Heart left ventricle (tissue), 13 donors: ENCODE measurements at regions not wholly inside any gene's neighbourhood (a gene's known extent, or its start where the extent isn't known, plus 50 kb on each side); places are given as distances from the start of the nearest gene placed in this dataset.

Experiments used
- POLR2A ChIP-seq, 2 donors: fragments of 450-650 bp; IDR thresholded peaks; one replicate each; pipeline ENCODE4 v1.6.1; 2017; ENCODE audit warnings: antibody characterized with exemption in 2 of 2, mild to moderate bottlenecking in 2 of 2, moderate library complexity in 2 of 2
- TF ChIP-seq, protein P1 (sequence below), 12 donors: fragments of 200-600 bp; sonication (generic) in 4 of 12; IDR thresholded peaks; one replicate each; pipeline versions ENCODE4 v1.5.0 to v1.8.0; 2018 to 2022; ENCODE audit warnings: antibody characterized with exemption in 12 of 12, mild to moderate bottlenecking in 5 of 12
- donor health status: ischemic (EF 13 %, LVEDD 7.1; RV severe dilation, severe dysfunction).
- donor health status: DM: no; HTN: yes; CAD: no.
- donor health status: DM: no; HTN: no; CAD: no.
- donor health status: ischemic (EF 25% LVEDD 6.9; RV normal size, moderate dysfunction).
- donor health status: ischemic (EF 25% LVEDD 5.7; RV mildly dilated, moderate dysfunction).
- donor health status: ischemic (EF 35%, LVEDD 5.7; RV mildly dilated, moderate dysfunction).
- donor health status: nonischemic (EF 11% LVEDD 7.7; RV severe dilation, severe dysfunction).
- donor health status: DM: yes; HTN: yes; CAD: no.
- donor health status: PGD.
- donor health status: ischemic (EF 29% LVEDD 5.4; RV normal size, mild dysfunction).
- donor health status: nonischemic (EF 23%, LVEDD 6.1; RV moderate dilation, normal function).

DNA sequence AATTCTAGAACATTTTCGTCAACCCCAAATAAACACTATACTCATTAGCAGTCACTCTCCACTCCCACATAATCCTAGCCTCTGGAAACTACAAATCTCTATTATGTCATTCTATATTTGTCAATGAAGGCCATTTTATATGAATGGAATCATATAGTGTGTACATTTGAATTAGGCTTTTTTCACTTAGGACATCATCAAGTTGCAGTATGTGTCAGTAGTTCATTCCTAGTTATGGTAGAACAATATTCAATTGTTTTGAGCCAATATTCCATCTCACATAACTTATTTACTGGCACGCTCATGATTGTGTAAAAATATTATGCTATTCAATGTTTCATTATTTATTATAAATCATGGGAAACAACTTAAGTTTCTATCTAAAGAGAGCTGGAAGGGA lies 1610.4 kb upstream of the MIR17HG start:
- TF ChIP-seq, protein P1, sequence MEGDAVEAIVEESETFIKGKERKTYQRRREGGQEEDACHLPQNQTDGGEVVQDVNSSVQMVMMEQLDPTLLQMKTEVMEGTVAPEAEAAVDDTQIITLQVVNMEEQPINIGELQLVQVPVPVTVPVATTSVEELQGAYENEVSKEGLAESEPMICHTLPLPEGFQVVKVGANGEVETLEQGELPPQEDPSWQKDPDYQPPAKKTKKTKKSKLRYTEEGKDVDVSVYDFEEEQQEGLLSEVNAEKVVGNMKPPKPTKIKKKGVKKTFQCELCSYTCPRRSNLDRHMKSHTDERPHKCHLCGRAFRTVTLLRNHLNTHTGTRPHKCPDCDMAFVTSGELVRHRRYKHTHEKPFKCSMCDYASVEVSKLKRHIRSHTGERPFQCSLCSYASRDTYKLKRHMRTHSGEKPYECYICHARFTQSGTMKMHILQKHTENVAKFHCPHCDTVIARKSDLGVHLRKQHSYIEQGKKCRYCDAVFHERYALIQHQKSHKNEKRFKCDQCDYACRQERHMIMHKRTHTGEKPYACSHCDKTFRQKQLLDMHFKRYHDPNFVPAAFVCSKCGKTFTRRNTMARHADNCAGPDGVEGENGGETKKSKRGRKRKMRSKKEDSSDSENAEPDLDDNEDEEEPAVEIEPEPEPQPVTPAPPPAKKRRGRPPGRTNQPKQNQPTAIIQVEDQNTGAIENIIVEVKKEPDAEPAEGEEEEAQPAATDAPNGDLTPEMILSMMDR (IDR thresholded peaks at IDR 0.05), result no peak
- no peak for TF ChIP-seq POLR2A (IDR thresholded peaks at IDR 0.05)
